ENCODE measurements at regions not wholly inside any gene's neighbourhood (a gene's known extent, or its start where the extent isn't known, plus 50 kb on each side); places are given as distances from the start of the nearest gene placed in this dataset.
"Not testable (repeated sequence)": the region's sequence is repeated elsewhere in the genome, so short reads cannot be mapped to it uniquely, and the experiment has no call there.

DNA sequence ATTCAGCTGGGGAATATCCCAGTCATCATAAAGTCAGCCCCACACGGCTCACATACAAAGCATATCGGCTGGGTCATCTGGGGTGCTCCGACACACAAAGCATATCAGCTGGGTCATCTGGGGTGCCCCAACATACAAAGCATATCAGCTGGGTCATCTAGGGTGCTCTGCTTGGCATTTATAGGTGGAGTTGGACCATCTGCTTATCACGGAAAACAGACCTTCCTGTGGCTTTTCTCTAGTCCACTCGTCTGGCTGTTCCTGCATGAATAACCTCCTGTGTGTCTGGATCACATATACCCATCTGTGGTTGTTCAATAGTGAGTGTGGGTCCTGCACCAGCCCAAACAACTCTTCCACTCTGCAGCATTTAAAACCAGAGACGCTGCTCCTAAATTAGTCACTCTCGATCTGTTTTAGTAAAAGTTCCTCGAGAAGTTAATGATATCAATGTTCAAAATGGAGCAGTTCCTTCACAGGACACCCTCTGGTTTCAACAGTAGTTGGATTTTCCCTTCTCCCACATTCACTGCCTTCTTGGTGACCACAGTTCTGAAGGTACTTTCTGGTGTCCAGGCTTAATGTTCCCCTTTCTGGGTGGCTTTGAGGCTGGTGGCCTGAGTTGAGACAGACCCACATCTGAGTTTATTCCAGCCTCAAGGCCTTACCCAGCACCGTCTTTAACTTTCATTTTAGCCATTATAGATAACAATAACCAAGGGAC is 70.0 kb upstream of the FRG1 start:
- DNase-seq = no peak

DNA sequence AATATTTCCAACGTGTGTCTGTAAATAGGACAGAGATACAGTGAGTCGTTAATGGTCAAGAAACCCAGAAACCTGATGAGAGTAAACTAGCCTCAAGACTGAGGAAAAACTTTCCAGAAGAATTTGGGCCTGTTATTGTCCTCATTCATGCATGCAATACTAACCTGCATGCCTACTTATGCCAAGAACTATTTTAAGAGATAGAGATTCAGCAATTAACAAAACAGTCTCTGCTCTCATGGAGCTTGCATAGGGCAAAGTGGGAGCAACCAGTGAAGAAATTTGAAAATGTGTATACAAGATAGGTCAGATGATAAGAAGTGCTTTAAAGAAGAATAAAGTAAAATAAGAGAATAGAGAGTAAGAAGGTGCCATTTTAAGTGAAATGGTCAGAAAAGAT is 66.1 kb upstream of the FRG1 start:
- DNase-seq = no peak

DNA sequence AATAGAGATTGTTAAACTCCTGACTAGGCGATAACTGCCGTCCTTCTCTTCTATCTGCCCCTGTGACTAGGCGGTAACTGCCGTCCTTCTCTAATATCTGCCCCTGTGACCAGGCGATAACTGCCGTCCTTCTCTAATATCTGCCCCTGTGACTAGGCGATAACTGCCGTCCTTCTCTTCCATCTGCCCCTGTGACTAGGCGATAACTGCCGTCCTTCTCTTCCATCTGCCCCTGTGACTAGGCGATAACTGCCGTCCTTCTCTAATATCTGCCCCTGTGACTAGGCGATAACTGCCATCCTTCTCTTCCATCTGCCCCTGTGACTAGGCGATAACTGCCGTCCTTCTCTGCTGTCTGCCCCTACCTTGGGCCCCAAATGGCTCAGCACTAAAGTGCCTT is 59.5 kb upstream of the FRG1 start:
- peak in 1 of 3 donors; percentile 15 for DNase-seq

DNA sequence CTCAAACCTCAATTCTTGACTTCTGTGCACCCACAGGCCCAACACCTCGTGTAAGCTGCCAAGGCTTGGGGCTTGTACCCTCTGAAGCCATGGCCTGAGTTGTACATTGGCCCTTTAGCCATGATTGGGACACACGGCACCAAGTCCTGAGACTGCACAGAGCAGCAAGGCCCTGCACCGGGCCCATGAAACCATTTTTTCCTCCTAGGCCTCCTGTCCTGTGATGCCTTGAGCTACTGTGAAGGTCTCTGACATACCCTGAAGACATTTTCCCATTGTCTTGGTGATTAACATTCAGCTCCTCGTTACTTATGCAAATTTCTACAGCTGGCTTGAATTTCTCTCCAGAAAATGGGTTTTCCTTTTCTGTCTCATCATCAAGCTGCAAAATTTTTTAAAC is 52.3 kb upstream of the FRG1 start:
- not testable (repeated sequence) for DNase-seq
